ACC112 (cell line): ENCODE measurements at regions not wholly inside any gene's neighbourhood (a gene's known extent, or its start where the extent isn't known, plus 50 kb on each side); places are given as distances from the start of the nearest gene placed in this dataset.

Source experiments
- H2AFZ ChIP-seq: fragments of 200-600 bp; sonication (generic); one replicate; pipeline ENCODE4 v1.6.0; 2017; ENCODE audit warnings: antibody characterized with exemption, low read length; ENCODE audit not compliant: unreplicated experiment
- H3K27ac ChIP-seq: fragments of 200-600 bp; sonication (generic); 2 replicates; pipeline ENCODE4 v1.5.1; 2014; ENCODE audit warnings: low read depth, mild to moderate bottlenecking, antibody characterized with exemption, low read length, moderate library complexity
- H3K27me3 ChIP-seq: fragments of 200-600 bp; sonication (generic); 2 replicates; pipeline ENCODE4 v1.6.1; 2014; ENCODE audit warnings: mild to moderate bottlenecking, antibody characterized with exemption, low read length, moderate library complexity, mixed read lengths; ENCODE audit not compliant: insufficient read depth
- H3K36me3 ChIP-seq: fragments of 200-600 bp; sonication (generic); 2 replicates; pipeline ENCODE4 v1.6.1; 2016; ENCODE audit warnings: mild to moderate bottlenecking, antibody characterized with exemption, low read length, moderate library complexity, mixed read lengths; ENCODE audit not compliant: insufficient read depth
- H3K4me1 ChIP-seq: fragments of 200-600 bp; sonication (generic); one replicate; pipeline ENCODE4 v1.6.1; 2016; ENCODE audit warnings: low read length, mixed read lengths; ENCODE audit not compliant: insufficient read depth, unreplicated experiment, control insufficient read depth
- H3K4me3 ChIP-seq: fragments of 200-600 bp; sonication (generic); 2 replicates; pipeline ENCODE4 v1.5.1; 2014; ENCODE audit warnings: mild to moderate bottlenecking, low read depth, low read length
- H3K79me2 ChIP-seq: fragments of 200-600 bp; sonication (generic); one replicate; pipeline ENCODE4 v1.6.0; 2016; ENCODE audit warnings: low read length; ENCODE audit not compliant: control insufficient read depth, unreplicated experiment, insufficient read depth

DNA sequence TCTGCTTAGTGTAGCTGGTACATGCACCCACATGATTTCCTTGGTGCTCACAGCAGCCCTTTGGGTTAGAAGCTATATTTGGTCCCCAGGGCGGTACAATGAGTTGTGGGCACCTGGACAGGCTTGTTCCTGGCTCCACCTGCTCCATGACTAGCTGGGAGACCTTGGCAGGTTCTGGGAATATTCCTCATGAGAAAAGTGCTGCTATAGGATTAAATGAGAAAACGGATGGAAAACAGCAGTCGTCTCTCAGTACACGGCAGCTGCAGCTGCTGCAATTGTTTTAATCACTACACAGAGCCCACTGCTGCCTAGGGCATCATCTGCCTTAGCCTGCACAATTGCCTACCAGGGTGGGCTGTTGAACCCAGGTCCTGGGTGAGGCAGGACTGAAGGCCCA is 424.5 kb upstream of the B3GAT1 start:
- H3K4me3 ChIP-seq, result no peak overlapping the region
- no peaks in the 10 kb centered on the region for H3K27me3 ChIP-seq
- no peaks in the 10 kb centered on the region for H3K36me3 ChIP-seq
- no peak overlapping the region for H3K27ac ChIP-seq
- no peak overlapping the region for H2AFZ ChIP-seq
- no peaks in the 10 kb centered on the region for H3K4me1 ChIP-seq
- H3K79me2 ChIP-seq, result no peaks in the 10 kb centered on the region

DNA sequence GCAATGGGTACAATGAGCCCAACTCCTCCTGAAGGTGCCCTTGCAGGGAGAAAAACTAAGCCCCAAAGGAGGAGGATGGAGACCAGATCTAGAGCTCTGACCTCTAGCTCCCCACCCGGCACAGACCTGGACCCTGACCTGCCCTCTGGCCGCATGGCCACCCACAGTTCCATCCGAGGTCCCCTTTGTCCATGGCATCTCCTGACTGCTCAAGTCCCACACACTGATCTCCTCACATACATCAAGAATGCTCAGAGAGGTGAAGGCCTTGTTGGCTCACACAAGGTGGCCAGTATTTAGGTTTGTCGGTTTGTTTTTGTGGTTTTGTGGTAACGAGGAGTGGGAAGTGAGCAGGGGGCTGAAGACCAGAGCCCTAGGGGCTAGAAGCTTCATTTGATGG is 423.5 kb upstream of the B3GAT1 start:
- Histone ChIP-seq H3K27me3 (no peaks in the 10 kb centered on the region), H3K27ac (no peak overlapping the region), H3K79me2 (no peaks in the 10 kb centered on the region), H3K4me3 (no peak overlapping the region), H3K36me3 (no peaks in the 10 kb centered on the region), H2AFZ (no peak overlapping the region), H3K4me1 (no peaks in the 10 kb centered on the region)

DNA sequence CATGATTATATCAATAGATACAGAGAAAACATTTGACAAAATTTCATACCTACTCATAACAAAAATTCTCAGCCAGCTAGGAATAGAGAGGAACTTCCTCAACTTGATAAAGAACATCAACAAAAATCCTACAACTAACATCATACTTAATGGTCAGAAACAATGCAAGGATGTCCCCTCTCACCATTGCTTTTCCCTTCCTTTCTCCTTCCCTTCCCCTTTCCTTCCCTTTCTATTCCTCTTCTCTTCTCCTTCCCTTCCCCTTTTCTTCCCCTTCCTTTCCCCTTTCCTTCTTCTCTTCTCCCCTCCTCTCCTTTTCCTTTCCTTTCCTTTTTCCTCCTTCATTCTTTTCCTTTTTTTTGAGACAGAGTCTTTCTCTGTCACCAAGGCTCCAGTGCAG is 418.3 kb upstream of the B3GAT1 start:
- H3K27ac ChIP-seq, result no peak overlapping the region
- H3K4me1 ChIP-seq, result no peaks in the 10 kb centered on the region
- H3K4me3 ChIP-seq, result no peak overlapping the region
- no peaks in the 10 kb centered on the region for H3K36me3 ChIP-seq
- no peaks in the 10 kb centered on the region for H3K27me3 ChIP-seq
- no peak overlapping the region for H2AFZ ChIP-seq
- H3K79me2 ChIP-seq, result no peaks in the 10 kb centered on the region

DNA sequence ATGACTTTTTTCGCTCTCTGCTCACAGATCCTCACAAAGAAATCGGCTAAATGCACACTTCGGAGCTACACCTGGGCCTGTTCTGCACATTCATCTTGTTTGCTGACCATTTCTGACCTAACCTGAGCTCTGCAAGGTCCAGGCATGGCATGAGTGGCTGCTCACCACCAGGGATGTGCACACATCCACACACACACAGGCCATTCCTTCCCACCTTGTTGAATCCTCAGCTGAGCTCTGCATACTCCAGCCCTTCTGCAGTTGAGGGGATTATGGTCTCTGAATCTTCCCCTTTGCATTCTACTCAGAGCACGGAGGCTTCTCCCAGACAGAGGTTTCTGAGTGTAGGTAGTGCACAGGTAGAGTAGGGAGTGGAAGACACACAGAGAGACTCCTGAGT is 411.9 kb upstream of the B3GAT1 start:
- no peaks in the 10 kb centered on the region for H3K27me3 ChIP-seq
- H3K4me3 ChIP-seq, result no peak overlapping the region
- no peak overlapping the region for H3K27ac ChIP-seq
- no peaks in the 10 kb centered on the region for H3K79me2 ChIP-seq
- no peak overlapping the region for H2AFZ ChIP-seq
- no peaks in the 10 kb centered on the region for H3K4me1 ChIP-seq
- H3K36me3 ChIP-seq, result no peaks in the 10 kb centered on the region

DNA sequence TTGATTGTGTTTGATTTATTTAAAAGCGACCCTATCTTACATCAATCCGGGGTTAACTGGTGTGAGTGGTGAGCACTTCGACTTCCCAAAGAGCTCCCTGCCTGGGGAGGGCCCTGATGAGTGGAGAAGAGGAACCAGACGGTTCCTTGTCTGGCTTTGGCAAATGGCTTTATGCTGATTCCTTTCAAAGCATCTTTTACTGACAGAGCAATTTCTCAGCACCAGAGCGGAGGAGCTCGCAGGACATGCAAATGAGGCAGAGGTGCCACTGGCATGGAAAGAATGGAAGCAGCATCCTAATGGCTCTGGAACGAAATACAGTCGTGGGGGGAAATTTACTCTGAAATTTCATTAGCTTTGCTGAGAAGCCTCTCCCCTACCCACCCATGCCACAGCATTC is 410.9 kb upstream of the B3GAT1 start:
- Histone ChIP-seq H3K4me3 (no peak overlapping the region), H3K27me3 (no peaks in the 10 kb centered on the region), H3K79me2 (no peaks in the 10 kb centered on the region), H3K27ac (no peak overlapping the region), H2AFZ (no peak overlapping the region), H3K4me1 (no peaks in the 10 kb centered on the region), H3K36me3 (no peaks in the 10 kb centered on the region)

DNA sequence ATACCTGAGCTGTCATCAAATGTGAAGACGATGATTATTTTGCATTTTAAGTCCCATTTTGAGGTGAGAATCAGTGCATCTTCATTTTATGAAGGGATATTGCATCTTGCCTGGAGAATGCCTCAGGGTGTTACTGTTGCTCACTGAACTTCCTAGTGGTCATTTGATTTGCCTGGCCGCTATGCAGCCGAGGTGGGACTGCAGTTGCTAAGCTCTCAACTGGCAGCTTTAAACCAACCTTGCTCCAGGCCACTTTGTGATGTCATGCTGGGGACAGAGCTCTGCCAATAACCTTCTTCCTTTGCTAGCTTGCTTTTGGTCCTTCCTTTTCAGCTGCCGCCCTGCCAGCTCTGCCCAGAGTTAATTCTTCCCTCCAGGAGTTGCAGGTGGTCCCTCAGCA is 409.4 kb upstream of the B3GAT1 start:
- H3K4me1 ChIP-seq, result no peaks in the 10 kb centered on the region
- no peak overlapping the region for H2AFZ ChIP-seq
- no peaks in the 10 kb centered on the region for H3K79me2 ChIP-seq
- H3K27ac ChIP-seq, result no peak overlapping the region
- no peak overlapping the region for H3K4me3 ChIP-seq
- no peaks in the 10 kb centered on the region for H3K36me3 ChIP-seq
- H3K27me3 ChIP-seq, result no peaks in the 10 kb centered on the region

DNA sequence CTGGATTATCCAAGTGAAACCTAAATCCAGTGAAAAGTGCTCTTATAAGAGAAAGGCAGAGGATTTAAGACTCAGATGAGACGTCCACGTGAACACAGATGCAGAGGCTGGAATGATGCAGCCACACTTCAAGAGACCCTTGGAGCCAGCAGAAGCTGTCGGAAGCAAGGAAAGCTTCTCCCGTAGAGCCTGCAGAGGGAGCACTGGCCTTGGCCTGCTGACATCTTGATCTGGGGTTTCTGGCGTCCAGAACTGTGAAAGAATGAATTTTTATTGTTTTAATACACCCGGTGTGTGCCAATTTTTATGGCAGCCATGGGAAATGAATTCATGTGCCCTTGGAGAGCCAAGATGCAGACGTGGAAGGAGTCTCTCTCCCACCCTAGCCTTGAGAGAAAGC is 407.0 kb upstream of the B3GAT1 start:
- no peaks in the 10 kb centered on the region for H3K27me3 ChIP-seq
- H3K27ac ChIP-seq, result no peak overlapping the region
- no peaks in the 10 kb centered on the region for H3K79me2 ChIP-seq
- no peaks in the 10 kb centered on the region for H3K36me3 ChIP-seq
- no peak overlapping the region for H3K4me3 ChIP-seq
- no peaks in the 10 kb centered on the region for H3K4me1 ChIP-seq
- no peak overlapping the region for H2AFZ ChIP-seq

DNA sequence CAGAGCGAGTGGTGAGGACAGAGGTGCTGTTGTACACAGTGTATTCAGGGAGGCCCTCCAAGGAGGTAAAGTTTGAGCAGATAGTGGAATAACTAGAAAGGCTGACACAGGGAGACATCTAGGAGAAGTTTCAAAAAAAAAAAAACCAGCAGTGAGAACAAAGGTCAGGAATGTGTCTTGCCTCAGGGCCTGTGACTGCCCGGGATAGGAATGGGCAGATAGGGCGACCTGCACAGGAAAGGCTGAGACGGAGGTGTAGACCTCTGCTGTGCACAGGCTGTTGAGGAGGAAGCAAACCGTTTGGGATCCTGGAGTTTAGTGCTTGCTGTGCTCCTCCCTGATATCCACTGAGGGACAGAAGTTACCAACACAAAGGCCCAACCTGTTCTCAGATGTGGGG is 406.5 kb upstream of the B3GAT1 start:
- Histone ChIP-seq H2AFZ (no peak overlapping the region), H3K79me2 (no peaks in the 10 kb centered on the region), H3K27ac (no peak overlapping the region), H3K27me3 (no peaks in the 10 kb centered on the region), H3K4me1 (no peaks in the 10 kb centered on the region), H3K36me3 (no peaks in the 10 kb centered on the region), H3K4me3 (no peak overlapping the region)

DNA sequence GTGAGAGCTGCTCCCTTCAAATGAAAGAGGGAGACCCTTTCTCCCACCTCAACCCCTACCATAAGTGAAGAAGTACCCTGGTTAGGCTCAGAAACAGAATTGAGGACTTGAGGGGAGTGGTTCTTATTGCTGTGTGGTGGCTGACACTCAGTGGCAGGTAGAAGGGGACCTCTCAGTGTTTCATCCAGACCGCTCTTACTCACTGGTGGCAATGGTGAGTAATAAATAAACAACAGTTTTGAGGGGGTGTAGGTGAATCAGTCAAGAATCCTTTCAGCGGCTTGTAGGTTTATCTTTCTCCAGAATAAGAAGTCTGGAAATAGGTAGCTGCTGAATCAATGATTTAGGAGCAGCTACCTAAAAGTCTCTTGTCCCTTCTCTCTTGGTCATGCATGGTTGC is 403.4 kb upstream of the B3GAT1 start:
- no peaks in the 10 kb centered on the region for H3K79me2 ChIP-seq
- H3K27me3 ChIP-seq, result no peaks in the 10 kb centered on the region
- H3K4me3 ChIP-seq, result no peak overlapping the region
- no peak overlapping the region for H2AFZ ChIP-seq
- no peaks in the 10 kb centered on the region for H3K36me3 ChIP-seq
- H3K4me1 ChIP-seq, result no peaks in the 10 kb centered on the region
- H3K27ac ChIP-seq, result no peak overlapping the region

DNA sequence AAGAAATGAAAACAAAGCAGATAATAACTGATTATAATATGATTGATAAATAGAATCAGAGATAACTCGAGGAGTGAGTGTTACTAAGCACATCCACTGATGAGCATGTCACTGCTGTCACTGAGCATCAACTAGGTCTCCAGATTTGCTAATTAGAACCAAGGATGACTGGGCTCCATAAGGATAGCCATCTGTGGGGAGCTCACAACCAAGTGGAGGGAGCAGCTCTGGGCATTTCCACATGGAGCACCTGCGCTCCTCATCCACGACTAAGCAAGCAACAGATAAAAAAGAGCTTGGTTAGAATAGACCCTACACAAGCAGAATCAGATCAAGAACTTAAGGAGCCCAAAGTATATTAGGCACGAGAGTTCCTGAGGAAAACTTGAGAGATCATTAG is 396.0 kb upstream of the B3GAT1 start:
- Histone ChIP-seq H3K36me3 (no peaks in the 10 kb centered on the region), H3K27ac (no peak overlapping the region), H3K27me3 (no peaks in the 10 kb centered on the region), H3K4me1 (no peaks in the 10 kb centered on the region), H2AFZ (no peak overlapping the region), H3K79me2 (no peaks in the 10 kb centered on the region), H3K4me3 (no peak overlapping the region)

DNA sequence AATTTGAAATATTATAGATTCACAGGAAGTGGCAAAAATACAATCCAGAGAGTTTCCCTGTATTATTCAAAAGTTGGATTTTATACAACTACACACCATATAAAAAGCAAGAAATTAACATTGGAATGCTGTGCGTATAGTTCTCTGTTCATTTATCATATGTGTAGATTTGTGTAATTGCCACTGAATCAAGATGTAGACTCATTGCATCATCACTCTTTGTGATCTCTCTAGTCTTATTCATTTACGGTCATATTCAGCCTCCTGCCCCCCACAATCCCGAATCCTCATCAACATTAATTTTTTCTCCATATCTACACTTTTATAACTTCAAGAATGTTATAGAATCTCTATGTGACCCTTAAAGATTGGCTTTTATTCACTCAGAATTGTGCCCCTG is 390.6 kb upstream of the B3GAT1 start:
- no peaks in the 10 kb centered on the region for H3K79me2 ChIP-seq
- no peaks in the 10 kb centered on the region for H3K27me3 ChIP-seq
- no peak overlapping the region for H3K4me3 ChIP-seq
- no peaks in the 10 kb centered on the region for H3K36me3 ChIP-seq
- no peaks in the 10 kb centered on the region for H3K4me1 ChIP-seq
- no peak overlapping the region for H3K27ac ChIP-seq
- H2AFZ ChIP-seq, result no peak overlapping the region

DNA sequence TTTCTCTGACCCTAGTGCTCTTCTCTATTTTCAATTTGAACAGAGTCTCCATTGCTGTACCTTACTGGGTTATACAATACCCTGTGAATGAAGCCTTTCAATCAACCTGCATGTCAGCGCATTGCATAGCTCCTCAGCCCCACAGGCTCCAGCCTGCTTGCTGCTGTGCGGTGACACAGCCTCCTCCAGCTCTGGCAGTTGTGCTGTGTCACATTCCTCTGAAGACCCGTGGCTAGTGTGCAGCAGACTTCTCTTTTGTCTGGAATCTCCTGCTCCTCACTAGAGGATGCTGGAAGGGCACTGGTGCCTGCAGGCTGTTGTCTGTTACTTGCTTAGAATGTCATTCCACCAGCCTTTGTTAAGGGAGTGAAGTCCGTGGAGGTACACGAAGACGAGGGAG is 390.1 kb upstream of the B3GAT1 start:
- no peaks in the 10 kb centered on the region for H3K27me3 ChIP-seq
- H2AFZ ChIP-seq, result no peak overlapping the region

More for the DNA sequence above, 390.1 kb upstream of the B3GAT1 start:
- Histone ChIP-seq H3K36me3 (no peaks in the 10 kb centered on the region), H3K4me1 (no peaks in the 10 kb centered on the region), H3K4me3 (no peak overlapping the region), H3K79me2 (no peaks in the 10 kb centered on the region), H3K27ac (no peak overlapping the region)
